ENCODE measurements at regions not wholly inside any gene's neighbourhood (a gene's known extent, or its start where the extent isn't known, plus 50 kb on each side); places are given as distances from the start of the nearest gene placed in this dataset.
"Not testable (repeated sequence)": the region's sequence is repeated elsewhere in the genome, so short reads cannot be mapped to it uniquely, and the experiment has no call there.

GRCh38 chr1:223001653-223002634 lies 141.1 kb downstream of the TLR5 start:
- no peak for DNase-seq

DNA sequence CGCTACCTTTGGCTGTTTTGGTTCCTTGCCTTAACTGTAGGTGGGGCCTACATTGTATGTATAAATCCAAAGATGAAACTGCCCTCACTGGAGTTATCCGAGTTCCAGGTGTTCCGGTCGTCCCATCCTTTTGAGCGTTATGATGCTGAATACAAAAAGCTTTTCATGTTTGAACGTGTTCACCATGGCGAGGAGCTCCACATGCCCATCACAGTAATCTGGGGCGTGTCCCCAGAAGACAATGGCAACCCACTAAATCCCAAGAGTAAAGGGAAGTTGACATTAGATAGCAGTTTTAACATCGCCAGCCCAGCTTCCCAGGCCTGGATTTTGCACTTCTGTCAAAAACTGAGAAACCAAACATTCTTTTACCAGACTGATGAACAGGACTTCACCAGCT lies 139.5 kb downstream of the TLR5 start:
- DNase-seq, result no peak

- no peak for DNase-seq
These were observed 136.7 kb downstream of the TLR5 start for GRCh38 chr1:223006371-223006770.

DNA sequence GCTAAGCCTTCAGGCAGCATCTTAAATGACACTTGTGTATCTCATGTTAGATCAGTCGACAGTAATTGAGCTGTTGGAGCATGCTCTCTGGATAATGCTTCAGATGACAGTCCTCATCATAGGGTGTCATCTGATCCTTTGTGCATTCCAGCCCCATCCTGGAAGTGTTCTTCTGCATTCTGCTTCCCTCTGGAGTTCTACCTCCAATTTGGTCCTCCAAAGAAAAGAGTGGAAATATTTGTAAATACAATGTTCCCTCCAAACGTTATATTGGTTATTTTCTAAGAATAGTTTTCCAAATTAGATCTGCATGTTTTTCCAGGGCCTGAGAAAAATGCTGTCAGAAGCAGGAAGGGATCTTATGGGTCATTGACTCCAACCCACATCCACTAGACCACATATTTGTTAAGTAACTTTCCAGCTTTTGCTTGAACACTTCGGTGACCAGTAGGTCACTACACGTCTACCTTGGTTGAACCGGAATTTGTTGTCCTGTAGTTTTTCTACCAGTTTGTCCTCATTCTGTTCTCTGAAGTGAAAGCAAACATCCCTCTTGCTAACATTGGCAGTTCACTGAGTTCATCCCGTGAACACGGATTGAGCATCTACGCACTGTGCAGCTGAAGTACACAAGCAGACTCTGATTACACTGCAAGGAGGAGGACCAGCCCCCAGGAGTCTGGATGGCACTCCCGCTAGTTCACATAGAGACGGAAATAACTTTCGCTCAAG lies 136.0 kb downstream of the TLR5 start:
- no peak for DNase-seq

- no peak for DNase-seq
These were observed 135.1 kb downstream of the TLR5 start for GRCh38 chr1:223007935-223008334.

GRCh38 chr1:223008808-223009207 lies 134.2 kb downstream of the TLR5 start:
- DNase-seq, result no peak

DNA sequence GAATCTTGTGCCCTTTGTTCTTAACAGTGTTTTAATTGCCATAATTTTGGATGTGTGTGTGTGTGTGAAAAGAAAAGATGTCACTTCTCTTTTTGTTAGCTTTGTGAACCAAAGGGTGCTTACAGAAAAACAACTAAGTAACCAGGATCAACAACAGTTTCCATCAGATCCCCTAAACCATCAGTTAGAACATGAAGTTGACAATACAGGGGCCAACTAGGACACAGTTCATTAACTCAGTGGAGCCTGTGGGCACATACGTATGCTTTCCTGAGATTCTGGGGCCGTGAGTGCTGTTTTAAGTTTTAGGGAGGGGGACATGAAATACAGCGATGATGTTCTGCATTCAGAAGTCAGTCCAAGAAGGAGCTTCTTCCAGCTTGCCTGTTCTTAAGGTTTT lies 133.6 kb downstream of the TLR5 start:
- DNase-seq, result no peak

- DNase-seq, result no peak
These were observed 132.2 kb downstream of the TLR5 start for GRCh38 chr1:223010582-223011504.

DNA sequence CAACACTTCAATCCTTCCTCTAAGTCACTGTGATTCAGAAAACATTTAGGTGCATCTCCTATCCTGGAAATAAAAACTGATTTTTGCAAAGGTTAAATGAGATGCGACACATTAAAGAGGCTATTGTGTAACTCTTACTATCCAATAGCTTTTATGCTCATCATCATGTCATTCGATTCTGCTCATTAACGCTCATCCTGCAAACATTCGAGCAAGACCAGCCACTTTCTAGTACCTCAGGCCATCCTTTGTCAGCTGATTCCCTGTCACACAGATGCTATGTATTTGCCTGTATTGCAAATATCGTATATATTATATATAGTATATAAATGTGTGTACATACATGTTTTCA lies 131.6 kb downstream of the TLR5 start:
- DNase-seq, result no peak

DNA sequence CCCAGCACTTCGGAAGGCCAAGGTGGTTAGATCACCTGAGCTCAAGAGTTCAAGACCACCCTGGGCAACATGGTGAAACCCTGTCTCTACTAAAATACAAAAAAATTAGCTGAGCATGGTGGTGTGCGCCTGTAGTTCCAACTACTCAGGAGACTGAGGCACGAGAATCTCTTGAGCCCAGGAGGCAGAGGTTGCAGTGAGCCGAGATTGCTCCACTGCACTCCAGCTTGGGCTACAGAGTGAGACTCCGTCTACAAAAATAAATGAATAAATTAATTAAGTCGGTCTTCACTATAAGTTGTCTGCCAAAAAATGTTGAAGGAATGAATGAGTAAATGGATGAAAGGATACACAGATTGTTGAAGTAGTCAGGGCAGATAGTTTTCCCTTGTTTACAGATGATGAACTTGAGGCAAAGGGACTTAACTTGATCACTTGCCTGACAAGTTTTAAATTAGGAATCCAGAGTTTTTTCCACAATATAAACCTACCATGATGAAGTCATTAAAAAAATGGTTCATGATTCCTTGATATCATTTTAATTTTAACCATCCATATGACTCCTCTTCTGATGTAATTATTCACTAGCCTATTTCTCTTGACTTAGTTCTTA lies 130.8 kb downstream of the TLR5 start:
- DNase-seq, result no peak

DNA sequence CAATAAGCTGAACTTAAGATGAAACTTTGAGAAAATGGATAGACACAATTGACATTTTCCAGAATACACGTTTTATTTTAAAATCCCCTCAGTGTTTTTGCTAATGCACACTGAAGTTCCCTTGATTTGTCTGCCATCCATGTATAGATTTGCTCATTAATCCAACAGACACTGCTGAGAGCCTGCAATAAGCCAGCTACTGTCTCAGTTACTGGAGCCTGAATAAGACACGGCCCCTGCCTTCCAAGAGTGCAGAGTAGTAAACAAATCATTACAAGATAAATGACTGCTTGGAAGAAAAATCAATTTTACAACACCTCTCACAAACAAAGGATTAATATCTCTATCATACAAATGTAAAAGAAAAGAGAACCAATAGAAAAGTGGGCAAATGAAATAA lies 130.1 kb downstream of the TLR5 start:
- DNase-seq, result no peak

- DNase-seq, result no peak
These were observed 128.7 kb downstream of the TLR5 start for GRCh38 chr1:223014142-223014873.

DNA sequence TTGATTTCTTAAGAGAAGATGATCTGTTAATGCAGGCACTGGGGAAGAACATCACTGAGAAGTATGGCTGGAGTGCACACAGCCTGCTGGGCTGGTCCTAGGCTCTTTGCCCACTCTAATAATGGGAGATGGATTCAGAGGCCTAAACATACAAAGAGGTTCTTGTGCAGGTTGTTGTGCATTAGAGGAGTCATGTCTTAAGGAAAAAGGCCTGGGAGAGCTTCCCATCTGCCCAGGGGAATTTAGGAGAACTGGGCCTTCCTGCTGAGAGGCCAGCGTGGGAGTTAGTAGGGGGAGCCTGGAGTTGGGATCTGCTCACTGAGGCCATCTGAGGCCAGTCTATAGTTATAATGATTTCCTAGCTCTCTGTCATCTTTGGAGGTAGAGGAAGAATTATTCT lies 126.7 kb downstream of the TLR5 start:
- DNase-seq, result no peak

DNA sequence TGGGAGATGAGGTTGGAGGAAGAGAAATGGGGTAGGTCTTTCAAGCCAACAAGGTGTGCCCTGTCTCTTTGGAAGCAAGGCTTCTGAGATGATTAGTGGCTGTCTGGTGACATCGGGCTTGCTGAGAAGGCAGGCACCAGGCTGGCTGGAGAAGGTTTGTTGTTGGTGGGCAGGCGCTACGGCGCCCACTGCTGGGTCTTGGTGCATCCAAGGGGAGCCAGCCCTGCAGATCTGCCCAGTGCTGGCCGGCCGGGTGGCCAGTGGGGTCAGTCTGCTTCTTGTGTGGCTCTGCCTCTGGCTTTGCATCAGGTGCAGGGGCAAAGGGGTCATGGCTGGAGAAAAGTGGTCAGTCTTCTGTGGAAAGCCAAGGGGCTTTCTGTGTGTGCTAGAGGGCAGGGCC lies 126.2 kb downstream of the TLR5 start:
- DNase-seq, result no peak

- no peak for DNase-seq
These were observed 125.8 kb downstream of the TLR5 start for GRCh38 chr1:223017291-223017690.

DNA sequence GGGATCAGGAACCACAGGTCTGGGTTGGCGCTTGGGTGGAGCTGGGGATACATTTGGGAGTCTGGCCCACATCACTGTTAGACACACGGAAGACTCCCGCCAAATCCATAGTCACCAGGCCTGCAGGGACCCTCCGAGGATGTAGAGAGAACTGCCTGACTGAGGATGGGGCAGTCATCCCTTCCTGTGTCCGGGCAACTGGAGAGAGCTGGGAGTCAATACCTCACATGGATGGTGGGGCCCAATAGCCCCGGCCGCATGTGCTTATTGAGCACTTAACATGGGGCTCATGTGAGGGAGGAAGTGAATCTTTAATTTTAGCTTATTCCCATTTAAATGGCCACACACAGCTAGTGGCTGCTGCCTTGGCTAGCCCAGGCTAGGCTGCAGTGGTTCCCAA lies 124.5 kb downstream of the TLR5 start:
- DNase-seq, result no peak

DNA sequence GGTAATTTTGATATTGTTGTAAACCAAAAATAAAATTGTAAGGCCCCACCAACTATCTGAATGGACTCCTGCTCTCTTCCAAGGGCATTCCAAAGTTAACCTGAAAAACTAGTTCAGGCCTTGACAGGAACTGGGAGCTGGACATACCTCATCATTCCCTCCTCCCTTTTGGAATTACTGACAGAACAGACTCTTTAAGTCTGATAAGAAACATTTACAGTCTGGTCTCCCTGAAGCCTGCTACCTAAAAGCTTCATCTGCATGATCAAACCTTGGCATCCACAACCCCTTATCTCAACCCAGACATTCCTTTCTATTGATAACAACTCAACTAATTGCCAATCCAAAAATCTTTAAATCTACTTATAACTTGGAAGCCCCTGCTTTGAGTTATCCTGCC lies 123.8 kb downstream of the TLR5 start:
- no peak for DNase-seq

DNA sequence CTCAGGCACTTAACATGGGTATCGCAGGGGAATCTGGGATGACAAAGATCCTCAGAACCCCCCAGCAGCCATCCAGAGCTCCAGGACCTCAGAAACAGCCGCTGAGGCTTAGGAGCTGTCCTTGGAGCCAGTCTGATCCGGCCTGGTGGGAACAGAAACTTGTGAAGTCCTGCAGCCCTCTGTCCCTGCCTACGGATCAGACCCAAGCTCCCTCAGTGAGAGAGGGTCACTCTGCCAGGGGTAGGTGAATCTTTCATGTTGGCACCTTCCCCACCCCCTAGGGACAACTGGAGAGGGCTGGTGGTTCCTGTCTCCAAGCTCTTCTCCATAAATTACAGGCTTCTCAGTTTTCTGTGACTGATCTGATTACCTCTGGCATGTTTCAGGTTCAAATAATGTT lies 122.3 kb downstream of the TLR5 start:
- no peak for DNase-seq

DNA sequence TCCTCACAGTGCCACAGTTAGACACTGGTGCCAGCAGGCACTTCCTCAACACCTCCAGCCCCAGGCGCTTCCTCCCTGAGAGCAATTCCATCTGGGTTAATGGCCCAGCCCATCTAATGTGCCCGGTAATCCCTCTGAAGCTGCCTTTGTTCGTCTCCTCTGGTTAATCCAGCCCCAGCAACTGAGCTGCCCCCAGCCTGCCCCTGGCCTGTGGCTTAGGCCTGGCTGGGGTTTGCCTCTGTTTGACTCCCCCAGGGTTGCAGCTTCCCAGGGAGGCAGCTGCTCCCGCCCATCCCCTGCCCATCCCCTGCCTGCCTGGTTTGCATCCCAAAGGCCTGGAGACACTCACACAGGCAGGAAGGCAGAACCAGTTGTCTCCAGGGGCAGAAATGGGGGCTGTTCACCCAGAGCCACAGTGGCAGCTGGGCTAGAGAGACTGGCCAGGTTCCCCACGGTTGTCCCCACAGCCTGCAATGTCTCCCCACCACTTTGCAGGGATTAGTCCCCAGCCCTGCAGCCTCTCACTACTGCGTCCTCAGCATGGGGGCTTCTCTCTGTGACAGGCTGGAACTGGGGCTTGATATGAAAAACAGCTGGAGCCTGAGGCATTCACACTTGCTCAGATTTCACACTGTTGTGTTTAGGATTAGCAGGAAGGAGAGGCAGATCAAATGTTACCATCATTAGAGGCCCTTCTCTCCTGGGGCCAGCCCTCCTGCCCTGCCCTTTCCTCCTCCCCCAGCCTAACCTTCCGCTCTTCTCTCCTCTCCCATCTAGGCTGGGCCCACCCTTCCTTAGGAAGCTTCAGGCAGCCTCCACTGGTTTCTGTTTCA lies 120.2 kb downstream of the TLR5 start:
- no peak for DNase-seq

- no peak for DNase-seq
These were observed 119.2 kb downstream of the TLR5 start for GRCh38 chr1:223023863-223024262.

- not testable (repeated sequence) for DNase-seq
These were observed 118.6 kb downstream of the TLR5 start for GRCh38 chr1:223024486-223024885.
